ENCODE measurements at regions not wholly inside any gene's neighbourhood (a gene's known extent, or its start where the extent isn't known, plus 50 kb on each side); places are given as distances from the start of the nearest gene placed in this dataset.
"Not testable (repeated sequence)": the region's sequence is repeated elsewhere in the genome, so short reads cannot be mapped to it uniquely, and the experiment has no call there.

DNA sequence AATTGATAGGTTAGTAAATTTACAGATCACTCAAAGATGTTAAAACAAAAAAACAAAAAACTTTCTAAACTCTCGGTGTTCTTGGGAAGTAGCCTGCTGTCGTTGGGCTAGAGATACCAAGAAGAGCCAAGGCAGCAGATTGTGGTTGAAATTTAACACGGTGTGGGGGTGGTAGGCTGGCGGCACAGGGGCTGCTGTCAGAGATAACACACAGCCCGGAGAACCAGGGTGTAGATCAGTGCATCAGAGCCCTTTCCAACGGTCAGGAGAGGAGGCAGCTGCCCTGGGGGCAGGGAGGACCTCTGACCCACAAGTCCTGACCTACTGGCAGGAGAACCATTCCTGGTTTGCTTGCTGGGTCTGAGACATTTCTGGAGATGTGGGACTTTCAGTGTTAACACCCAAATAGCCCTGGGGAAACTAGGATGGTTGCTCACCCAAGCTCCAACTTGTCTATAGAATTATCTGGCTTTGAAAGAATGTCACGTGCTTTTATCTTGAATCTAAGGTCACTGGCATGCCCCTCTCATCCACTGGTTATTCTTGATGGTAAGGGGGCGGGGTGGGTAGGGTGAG, 205.2 kb upstream of the PLGLB2 start:
- TF ChIP-seq, protein P1, sequence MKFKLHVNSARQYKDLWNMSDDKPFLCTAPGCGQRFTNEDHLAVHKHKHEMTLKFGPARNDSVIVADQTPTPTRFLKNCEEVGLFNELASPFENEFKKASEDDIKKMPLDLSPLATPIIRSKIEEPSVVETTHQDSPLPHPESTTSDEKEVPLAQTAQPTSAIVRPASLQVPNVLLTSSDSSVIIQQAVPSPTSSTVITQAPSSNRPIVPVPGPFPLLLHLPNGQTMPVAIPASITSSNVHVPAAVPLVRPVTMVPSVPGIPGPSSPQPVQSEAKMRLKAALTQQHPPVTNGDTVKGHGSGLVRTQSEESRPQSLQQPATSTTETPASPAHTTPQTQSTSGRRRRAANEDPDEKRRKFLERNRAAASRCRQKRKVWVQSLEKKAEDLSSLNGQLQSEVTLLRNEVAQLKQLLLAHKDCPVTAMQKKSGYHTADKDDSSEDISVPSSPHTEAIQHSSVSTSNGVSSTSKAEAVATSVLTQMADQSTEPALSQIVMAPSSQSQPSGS (CRISPR knock-in tag; IDR thresholded peaks at IDR 0.05) = not testable (repeated sequence)
- not testable (repeated sequence) for TF ChIP-seq HMGA1 (CRISPR knock-in tag; conservative IDR thresholded peaks at IDR 0.05); TAF1 (CRISPR knock-in tag; IDR thresholded peaks at IDR 0.05); FOSL2 (CRISPR knock-in tag; IDR thresholded peaks at IDR 0.05); ZNF780A (CRISPR knock-in tag; IDR thresholded peaks at IDR 0.05); ZNF562 (CRISPR knock-in tag; IDR thresholded peaks at IDR 0.05; ENCODE audit: borderline replicate concordance); MXD4 (CRISPR knock-in tag; IDR thresholded peaks at IDR 0.05); KAT2B (IDR thresholded peaks at IDR 0.05; ENCODE audit: borderline replicate concordance, low read depth, low read length); MYC (CRISPR knock-in tag; IDR thresholded peaks at IDR 0.05; ENCODE audit: borderline replicate concordance)
- TF ChIP-seq, protein P2, sequence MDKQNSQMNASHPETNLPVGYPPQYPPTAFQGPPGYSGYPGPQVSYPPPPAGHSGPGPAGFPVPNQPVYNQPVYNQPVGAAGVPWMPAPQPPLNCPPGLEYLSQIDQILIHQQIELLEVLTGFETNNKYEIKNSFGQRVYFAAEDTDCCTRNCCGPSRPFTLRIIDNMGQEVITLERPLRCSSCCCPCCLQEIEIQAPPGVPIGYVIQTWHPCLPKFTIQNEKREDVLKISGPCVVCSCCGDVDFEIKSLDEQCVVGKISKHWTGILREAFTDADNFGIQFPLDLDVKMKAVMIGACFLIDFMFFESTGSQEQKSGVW (CRISPR knock-in tag; IDR thresholded peaks at IDR 0.05; ENCODE audit: borderline replicate concordance) = not testable (repeated sequence)
- TF ChIP-seq, protein P3, sequence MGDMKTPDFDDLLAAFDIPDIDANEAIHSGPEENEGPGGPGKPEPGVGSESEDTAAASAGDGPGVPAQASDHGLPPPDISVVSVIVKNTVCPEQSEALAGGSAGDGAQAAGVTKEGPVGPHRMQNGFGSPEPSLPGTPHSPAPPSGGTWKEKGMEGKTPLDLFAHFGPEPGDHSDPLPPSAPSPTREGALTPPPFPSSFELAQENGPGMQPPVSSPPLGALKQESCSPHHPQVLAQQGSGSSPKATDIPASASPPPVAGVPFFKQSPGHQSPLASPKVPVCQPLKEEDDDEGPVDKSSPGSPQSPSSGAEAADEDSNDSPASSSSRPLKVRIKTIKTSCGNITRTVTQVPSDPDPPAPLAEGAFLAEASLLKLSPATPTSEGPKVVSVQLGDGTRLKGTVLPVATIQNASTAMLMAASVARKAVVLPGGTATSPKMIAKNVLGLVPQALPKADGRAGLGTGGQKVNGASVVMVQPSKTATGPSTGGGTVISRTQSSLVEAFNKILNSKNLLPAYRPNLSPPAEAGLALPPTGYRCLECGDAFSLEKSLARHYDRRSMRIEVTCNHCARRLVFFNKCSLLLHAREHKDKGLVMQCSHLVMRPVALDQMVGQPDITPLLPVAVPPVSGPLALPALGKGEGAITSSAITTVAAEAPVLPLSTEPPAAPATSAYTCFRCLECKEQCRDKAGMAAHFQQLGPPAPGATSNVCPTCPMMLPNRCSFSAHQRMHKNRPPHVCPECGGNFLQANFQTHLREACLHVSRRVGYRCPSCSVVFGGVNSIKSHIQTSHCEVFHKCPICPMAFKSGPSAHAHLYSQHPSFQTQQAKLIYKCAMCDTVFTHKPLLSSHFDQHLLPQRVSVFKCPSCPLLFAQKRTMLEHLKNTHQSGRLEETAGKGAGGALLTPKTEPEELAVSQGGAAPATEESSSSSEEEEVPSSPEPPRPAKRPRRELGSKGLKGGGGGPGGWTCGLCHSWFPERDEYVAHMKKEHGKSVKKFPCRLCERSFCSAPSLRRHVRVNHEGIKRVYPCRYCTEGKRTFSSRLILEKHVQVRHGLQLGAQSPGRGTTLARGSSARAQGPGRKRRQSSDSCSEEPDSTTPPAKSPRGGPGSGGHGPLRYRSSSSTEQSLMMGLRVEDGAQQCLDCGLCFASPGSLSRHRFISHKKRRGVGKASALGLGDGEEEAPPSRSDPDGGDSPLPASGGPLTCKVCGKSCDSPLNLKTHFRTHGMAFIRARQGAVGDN (CRISPR knock-in tag; IDR thresholded peaks at IDR 0.05) = not testable (repeated sequence)
- TF ChIP-seq, protein P4, sequence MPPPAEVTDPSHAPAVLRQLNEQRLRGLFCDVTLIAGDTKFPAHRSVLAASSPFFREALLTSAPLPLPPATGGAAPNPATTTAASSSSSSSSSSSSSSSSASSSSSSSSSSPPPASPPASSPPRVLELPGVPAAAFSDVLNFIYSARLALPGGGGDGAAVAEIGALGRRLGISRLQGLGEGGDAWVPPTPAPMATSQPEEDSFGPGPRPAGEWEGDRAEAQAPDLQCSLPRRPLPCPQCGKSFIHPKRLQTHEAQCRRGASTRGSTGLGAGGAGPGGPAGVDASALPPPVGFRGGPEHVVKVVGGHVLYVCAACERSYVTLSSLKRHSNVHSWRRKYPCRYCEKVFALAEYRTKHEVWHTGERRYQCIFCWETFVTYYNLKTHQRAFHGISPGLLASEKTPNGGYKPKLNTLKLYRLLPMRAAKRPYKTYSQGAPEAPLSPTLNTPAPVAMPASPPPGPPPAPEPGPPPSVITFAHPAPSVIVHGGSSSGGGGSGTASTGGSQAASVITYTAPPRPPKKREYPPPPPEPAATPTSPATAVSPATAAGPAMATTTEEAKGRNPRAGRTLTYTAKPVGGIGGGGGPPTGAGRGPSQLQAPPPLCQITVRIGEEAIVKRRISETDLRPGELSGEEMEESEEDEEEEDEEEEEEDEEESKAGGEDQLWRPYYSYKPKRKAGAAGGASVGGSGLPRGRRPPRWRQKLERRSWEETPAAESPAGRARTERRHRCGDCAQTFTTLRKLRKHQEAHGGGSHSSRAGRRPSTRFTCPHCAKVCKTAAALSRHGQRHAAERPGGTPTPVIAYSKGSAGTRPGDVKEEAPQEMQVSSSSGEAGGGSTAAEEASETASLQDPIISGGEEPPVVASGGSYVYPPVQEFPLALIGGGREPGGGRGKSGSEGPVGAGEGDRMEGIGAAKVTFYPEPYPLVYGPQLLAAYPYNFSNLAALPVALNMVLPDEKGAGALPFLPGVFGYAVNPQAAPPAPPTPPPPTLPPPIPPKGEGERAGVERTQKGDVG (CRISPR knock-in tag; IDR thresholded peaks at IDR 0.05; ENCODE audit: borderline replicate concordance) = not testable (repeated sequence)
- TF ChIP-seq, protein P5, sequence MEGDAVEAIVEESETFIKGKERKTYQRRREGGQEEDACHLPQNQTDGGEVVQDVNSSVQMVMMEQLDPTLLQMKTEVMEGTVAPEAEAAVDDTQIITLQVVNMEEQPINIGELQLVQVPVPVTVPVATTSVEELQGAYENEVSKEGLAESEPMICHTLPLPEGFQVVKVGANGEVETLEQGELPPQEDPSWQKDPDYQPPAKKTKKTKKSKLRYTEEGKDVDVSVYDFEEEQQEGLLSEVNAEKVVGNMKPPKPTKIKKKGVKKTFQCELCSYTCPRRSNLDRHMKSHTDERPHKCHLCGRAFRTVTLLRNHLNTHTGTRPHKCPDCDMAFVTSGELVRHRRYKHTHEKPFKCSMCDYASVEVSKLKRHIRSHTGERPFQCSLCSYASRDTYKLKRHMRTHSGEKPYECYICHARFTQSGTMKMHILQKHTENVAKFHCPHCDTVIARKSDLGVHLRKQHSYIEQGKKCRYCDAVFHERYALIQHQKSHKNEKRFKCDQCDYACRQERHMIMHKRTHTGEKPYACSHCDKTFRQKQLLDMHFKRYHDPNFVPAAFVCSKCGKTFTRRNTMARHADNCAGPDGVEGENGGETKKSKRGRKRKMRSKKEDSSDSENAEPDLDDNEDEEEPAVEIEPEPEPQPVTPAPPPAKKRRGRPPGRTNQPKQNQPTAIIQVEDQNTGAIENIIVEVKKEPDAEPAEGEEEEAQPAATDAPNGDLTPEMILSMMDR (CRISPR knock-in tag; IDR thresholded peaks at IDR 0.05) = not testable (repeated sequence)
- TF ChIP-seq, protein P6, sequence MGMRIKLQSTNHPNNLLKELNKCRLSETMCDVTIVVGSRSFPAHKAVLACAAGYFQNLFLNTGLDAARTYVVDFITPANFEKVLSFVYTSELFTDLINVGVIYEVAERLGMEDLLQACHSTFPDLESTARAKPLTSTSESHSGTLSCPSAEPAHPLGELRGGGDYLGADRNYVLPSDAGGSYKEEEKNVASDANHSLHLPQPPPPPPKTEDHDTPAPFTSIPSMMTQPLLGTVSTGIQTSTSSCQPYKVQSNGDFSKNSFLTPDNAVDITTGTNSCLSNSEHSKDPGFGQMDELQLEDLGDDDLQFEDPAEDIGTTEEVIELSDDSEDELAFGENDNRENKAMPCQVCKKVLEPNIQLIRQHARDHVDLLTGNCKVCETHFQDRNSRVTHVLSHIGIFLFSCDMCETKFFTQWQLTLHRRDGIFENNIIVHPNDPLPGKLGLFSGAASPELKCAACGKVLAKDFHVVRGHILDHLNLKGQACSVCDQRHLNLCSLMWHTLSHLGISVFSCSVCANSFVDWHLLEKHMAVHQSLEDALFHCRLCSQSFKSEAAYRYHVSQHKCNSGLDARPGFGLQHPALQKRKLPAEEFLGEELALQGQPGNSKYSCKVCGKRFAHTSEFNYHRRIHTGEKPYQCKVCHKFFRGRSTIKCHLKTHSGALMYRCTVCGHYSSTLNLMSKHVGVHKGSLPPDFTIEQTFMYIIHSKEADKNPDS (CRISPR knock-in tag; IDR thresholded peaks at IDR 0.05) = not testable (repeated sequence)
